ENCODE measurements at regions not wholly inside any gene's neighbourhood (a gene's known extent, or its start where the extent isn't known, plus 50 kb on each side); places are given as distances from the start of the nearest gene placed in this dataset.

DNA sequence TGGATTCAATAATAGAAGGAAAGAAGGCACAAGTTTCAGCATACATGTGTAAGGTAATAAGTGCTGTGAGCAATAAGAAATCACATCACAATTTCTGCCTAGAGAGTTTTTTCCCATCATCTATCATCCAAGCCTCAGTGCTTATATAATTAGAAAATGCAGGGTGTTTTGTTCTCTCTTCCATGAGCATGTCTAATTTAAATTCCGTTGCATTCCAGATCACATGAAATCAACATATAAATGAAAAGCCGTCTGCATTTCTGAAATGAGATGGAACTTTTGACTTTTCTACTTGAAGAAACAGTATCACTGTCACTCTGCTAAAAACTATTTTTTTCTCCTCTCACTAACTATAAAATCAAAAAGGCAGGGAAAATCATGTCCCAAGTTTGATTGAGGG is 74.5 kb upstream of the CD2AP start:
- Histone ChIP-seq H2AK5ac (ENCODE audit: low read depth, low read length) (no peak overlapping the region), H4K5ac (ENCODE audit: low read depth, low read length) (no peak overlapping the region), H4K20me1 (ENCODE audit: insufficient read depth, low read length) (no peaks in the 10 kb centered on the region), H3K4me2 (ENCODE audit: low read depth, low read length) (no peak overlapping the region), H2AFZ (replicated peaks; ENCODE audit: low read length, poor library complexity) (no peak overlapping the region), H2BK120ac (ENCODE audit: low read depth, low read length) (no peak overlapping the region), H4K8ac (ENCODE audit: low read depth in 2 of 2, low read length in 2 of 2) (no peak overlapping the region), H3K79me1 (ENCODE audit: low read depth in 1 of 2, low read length in 2 of 2) (no peaks in the 10 kb centered on the region), H2BK20ac (ENCODE audit: low read depth, low read length) (no peak overlapping the region), H3K27ac (ENCODE audit: insufficient read depth, low read length) (no peak overlapping the region), H3K36me3 (ENCODE audit: control insufficient read depth, insufficient read depth, low read length) (no peaks in the 10 kb centered on the region), H3K18ac (ENCODE audit: low read depth, low read length) (no peak overlapping the region), H3K27me3 (ENCODE audit: control insufficient read depth, insufficient read depth, low read length) (no peaks in the 10 kb centered on the region), H2AK9ac (replicated peaks; ENCODE audit: low read depth, low read length, poor library complexity) (no peak overlapping the region), H3K9me1 (ENCODE audit: insufficient read depth, low read length) (no peaks in the 10 kb centered on the region), H3K4me1 (ENCODE audit: control insufficient read depth, insufficient read depth, low read length) (no peaks in the 10 kb centered on the region), H3K9ac (ENCODE audit: low read depth, low read length) (no peak overlapping the region), H4K91ac (ENCODE audit: insufficient read depth, low read depth, low read length) (no peak overlapping the region), H3K9me3 (ENCODE audit: control insufficient read depth, insufficient read depth, low read length) (no peaks in the 10 kb centered on the region), H2BK5ac (ENCODE audit: low read depth, low read length, poor library complexity, severe bottlenecking) (no peak overlapping the region), H2BK15ac (ENCODE audit: low read depth, low read length) (no peak overlapping the region), H3K56ac (ENCODE audit: extremely low read depth, insufficient read depth, low read length) (no peak overlapping the region), H3K4ac (ENCODE audit: low read depth, low read length) (no peak overlapping the region), H3K4me3 (ENCODE audit: insufficient read depth, low read depth, low read length) (no peak overlapping the region), H3K14ac (replicated peaks; ENCODE audit: low read depth, low read length) (no peak overlapping the region), H3K23ac (ENCODE audit: low read depth, low read length) (no peak overlapping the region)
- no TSS peak for BruUV-seq (replicated peaks)
- intact Hi-C loops (cut with micrococcal nuclease): no loop called here
- DNase-seq (no peak), ATAC-seq (ENCODE audit: low read depth) (no peak)
- in situ Hi-C loops (cut with MboI; ENCODE audit: low sequenced_read_pairs): loop anchor here (10.0 kb wide), 1 partner anchor 372 kb away; no protein-coding TSS in a partner anchor
- ChIA-PET POLR2A (ENCODE audit: unreplicated experiment) (no interaction called here), CTCF (interaction anchor here (1.4 kb wide), 1 partner anchor 10 kb away, joined by 3 read pairs; no protein-coding TSS in a partner anchor)
- WGBS, 2 experiments (ENCODE audit: extremely low coverage in 2 of 2, insufficient read length in 1 of 2): no CpG with 5 or more reads among the region's 2 CpGs
- TF ChIP-seq, protein P1, sequence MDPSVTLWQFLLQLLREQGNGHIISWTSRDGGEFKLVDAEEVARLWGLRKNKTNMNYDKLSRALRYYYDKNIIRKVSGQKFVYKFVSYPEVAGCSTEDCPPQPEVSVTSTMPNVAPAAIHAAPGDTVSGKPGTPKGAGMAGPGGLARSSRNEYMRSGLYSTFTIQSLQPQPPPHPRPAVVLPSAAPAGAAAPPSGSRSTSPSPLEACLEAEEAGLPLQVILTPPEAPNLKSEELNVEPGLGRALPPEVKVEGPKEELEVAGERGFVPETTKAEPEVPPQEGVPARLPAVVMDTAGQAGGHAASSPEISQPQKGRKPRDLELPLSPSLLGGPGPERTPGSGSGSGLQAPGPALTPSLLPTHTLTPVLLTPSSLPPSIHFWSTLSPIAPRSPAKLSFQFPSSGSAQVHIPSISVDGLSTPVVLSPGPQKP (IDR thresholded peaks at IDR 0.05; ENCODE audit: borderline replicate concordance, low read depth, low read length): no peak
- TF ChIP-seq, protein P2, sequence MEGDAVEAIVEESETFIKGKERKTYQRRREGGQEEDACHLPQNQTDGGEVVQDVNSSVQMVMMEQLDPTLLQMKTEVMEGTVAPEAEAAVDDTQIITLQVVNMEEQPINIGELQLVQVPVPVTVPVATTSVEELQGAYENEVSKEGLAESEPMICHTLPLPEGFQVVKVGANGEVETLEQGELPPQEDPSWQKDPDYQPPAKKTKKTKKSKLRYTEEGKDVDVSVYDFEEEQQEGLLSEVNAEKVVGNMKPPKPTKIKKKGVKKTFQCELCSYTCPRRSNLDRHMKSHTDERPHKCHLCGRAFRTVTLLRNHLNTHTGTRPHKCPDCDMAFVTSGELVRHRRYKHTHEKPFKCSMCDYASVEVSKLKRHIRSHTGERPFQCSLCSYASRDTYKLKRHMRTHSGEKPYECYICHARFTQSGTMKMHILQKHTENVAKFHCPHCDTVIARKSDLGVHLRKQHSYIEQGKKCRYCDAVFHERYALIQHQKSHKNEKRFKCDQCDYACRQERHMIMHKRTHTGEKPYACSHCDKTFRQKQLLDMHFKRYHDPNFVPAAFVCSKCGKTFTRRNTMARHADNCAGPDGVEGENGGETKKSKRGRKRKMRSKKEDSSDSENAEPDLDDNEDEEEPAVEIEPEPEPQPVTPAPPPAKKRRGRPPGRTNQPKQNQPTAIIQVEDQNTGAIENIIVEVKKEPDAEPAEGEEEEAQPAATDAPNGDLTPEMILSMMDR (conservative IDR thresholded peaks at IDR 0.05; ENCODE audit: low read depth, low read length): no peak
- dilution Hi-C loops (cut with HindIII; ENCODE audit: low sequenced_read_pairs, unreplicated experiment): no loop called here

All from IMR-90 (cell line).